Parathyroid adenoma (tissue), 2 donors: ENCODE measurements at regions not wholly inside any gene's neighbourhood (a gene's known extent, or its start where the extent isn't known, plus 50 kb on each side); places are given as distances from the start of the nearest gene placed in this dataset.

Experiments
- H2AFZ ChIP-seq: fragments of 300-600 bp; sonication (generic); one replicate; pipeline ENCODE4 v1.7.0; 2017; ENCODE audit warnings: antibody characterized with exemption, mild to moderate bottlenecking
- H3K27ac ChIP-seq: fragments of 300-600 bp; sonication (generic); one replicate; pipeline ENCODE4 v1.7.0; 2017
- H3K27me3 ChIP-seq: fragments of 300-600 bp; sonication (generic); one replicate; pipeline ENCODE4 v1.7.0; 2017; ENCODE audit warnings: low read length; ENCODE audit not compliant: control insufficient read depth, insufficient read depth
- H3K36me3 ChIP-seq: fragments of 300-600 bp; sonication (generic); one replicate; pipeline ENCODE4 v1.7.0; 2017; ENCODE audit warnings: low read length; ENCODE audit not compliant: control insufficient read depth, insufficient read depth
- H3K4me1 ChIP-seq: fragments of 300-600 bp; sonication (generic); one replicate; pipeline ENCODE4 v1.7.0; 2017; ENCODE audit warnings: control low read depth
- H3K4me2 ChIP-seq: fragments of 300-600 bp; sonication (generic); one replicate; pipeline ENCODE4 v1.7.0; 2017; ENCODE audit warnings: low read length
- H3K4me3 ChIP-seq: fragments of 300-600 bp; sonication (generic); one replicate; pipeline ENCODE4 v1.7.0; 2017; ENCODE audit warnings: low read depth, low read length
- H3K79me2 ChIP-seq: fragments of 300-600 bp; sonication (generic); one replicate; pipeline ENCODE4 v1.7.0; 2017; ENCODE audit warnings: control low read depth
- H3K9ac ChIP-seq: fragments of 300-600 bp; sonication (generic); one replicate; pipeline ENCODE4 v1.7.0; 2017; ENCODE audit warnings: mild to moderate bottlenecking
- H3K9me3 ChIP-seq: fragments of 300-600 bp; sonication (generic); one replicate; pipeline ENCODE4 v1.7.0; 2017; ENCODE audit warnings: low read length; ENCODE audit not compliant: control insufficient read depth
- TF ChIP-seq, protein P1 (sequence below): fragments of 300-600 bp; sonication (generic); IDR thresholded peaks from one replicate; pipeline ENCODE4 v1.7.0; 2017; ENCODE audit warnings: antibody characterized with exemption, mild to moderate bottlenecking
- donor health status: primary hyperparathyroidism.

DNA sequence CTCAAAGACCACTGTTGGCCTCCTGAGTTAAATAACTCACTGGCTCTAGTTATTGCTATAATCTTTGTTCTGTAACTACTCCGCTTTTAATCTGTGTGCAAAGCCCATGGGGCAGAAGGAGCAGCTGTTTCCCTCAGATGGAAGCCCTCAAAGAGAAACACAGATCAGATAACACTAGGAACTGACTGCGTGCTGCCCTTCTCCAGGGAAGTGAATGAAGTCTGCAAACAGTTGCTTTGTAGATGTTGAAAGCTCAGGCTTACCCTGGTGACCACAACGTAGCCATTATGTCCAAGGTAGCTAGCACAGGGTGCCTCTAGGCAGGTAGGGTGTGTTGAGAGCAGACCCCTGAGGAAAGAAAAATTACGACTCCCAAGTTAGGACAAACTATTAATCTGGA, 152.3 kb upstream of the STAC start:
- no peaks in the 10 kb centered on the region for H3K36me3 ChIP-seq
- no peak overlapping the region for H2AFZ ChIP-seq
- no peak overlapping the region for H3K27ac ChIP-seq
- no peak overlapping the region for H3K9ac ChIP-seq
- no peaks in the 10 kb centered on the region for H3K4me1 ChIP-seq
- TF ChIP-seq, protein P1, sequence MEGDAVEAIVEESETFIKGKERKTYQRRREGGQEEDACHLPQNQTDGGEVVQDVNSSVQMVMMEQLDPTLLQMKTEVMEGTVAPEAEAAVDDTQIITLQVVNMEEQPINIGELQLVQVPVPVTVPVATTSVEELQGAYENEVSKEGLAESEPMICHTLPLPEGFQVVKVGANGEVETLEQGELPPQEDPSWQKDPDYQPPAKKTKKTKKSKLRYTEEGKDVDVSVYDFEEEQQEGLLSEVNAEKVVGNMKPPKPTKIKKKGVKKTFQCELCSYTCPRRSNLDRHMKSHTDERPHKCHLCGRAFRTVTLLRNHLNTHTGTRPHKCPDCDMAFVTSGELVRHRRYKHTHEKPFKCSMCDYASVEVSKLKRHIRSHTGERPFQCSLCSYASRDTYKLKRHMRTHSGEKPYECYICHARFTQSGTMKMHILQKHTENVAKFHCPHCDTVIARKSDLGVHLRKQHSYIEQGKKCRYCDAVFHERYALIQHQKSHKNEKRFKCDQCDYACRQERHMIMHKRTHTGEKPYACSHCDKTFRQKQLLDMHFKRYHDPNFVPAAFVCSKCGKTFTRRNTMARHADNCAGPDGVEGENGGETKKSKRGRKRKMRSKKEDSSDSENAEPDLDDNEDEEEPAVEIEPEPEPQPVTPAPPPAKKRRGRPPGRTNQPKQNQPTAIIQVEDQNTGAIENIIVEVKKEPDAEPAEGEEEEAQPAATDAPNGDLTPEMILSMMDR, result no peak
- no peaks in the 10 kb centered on the region for H3K79me2 ChIP-seq
- H3K9me3 ChIP-seq, result no peaks in the 10 kb centered on the region
- H3K4me3 ChIP-seq, result no peak overlapping the region
- H3K27me3 ChIP-seq, result no peaks in the 10 kb centered on the region
- H3K4me2 ChIP-seq, result no peak overlapping the region

DNA sequence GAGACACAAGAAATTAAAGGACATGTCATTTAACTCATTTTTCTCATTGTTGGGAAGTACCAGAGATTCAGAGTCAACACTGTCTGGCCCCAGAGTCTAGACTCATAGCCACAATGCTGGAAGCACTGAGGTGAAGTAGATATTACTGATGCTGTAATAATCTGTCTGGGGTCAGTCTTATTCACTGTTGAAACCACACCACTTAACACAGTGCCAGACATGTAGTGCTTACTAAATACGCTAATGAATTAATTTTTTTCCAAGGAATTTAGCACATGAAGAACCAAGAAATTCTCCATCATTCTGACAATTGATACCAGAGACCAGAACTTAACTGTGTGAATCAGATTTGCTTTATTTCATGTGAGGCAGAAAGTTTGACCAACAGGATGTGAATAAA, 150.8 kb upstream of the STAC start:
- Histone ChIP-seq H3K4me2 (no peak overlapping the region), H3K4me1 (no peaks in the 10 kb centered on the region), H2AFZ (no peak overlapping the region), H3K79me2 (no peaks in the 10 kb centered on the region), H3K4me3 (no peak overlapping the region), H3K36me3 (no peaks in the 10 kb centered on the region), H3K27me3 (no peaks in the 10 kb centered on the region), H3K9me3 (no peaks in the 10 kb centered on the region), H3K9ac (no peak overlapping the region), H3K27ac (no peak overlapping the region)
- TF ChIP-seq, protein P1, result no peak

DNA sequence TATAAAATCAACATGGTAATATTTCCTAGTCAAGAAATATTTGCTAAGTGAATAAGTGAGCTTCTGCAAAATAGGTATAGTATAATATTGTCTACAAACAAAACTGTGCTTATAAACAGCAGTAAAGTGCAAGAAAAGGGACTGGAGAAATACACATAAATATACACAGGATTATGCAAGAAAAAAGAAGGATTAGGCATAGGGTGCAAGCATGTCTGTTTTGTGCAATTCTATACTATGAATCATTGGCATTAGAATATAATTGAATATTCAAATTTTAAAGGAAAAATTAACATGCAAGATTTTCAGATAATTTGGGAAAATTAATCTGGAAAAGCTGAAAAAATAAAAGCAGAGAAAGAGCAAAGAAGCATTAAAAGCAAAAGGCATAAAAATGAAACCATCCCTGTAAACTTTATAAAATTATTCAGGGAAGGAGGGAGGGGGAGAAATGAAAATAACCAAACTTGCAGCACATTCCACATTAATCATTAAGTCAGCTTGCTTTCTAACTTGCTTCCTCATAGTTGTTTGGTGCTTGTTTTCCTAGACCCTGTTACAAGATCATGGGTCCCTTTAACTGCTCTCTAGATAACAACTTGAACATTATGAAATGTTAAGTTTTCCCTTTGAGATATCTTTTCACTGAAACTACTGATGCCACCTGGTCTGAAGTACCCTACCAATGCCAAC, 147.4 kb upstream of the STAC start:
- Histone ChIP-seq H3K27me3 (no peaks in the 10 kb centered on the region), H3K4me2 (no peak overlapping the region), H3K27ac (no peak overlapping the region), H2AFZ (no peak overlapping the region), H3K4me1 (no peaks in the 10 kb centered on the region), H3K79me2 (no peaks in the 10 kb centered on the region), H3K36me3 (no peaks in the 10 kb centered on the region), H3K9ac (no peak overlapping the region), H3K4me3 (no peak overlapping the region), H3K9me3 (no peaks in the 10 kb centered on the region)
- TF ChIP-seq, protein P1, result no peak

DNA sequence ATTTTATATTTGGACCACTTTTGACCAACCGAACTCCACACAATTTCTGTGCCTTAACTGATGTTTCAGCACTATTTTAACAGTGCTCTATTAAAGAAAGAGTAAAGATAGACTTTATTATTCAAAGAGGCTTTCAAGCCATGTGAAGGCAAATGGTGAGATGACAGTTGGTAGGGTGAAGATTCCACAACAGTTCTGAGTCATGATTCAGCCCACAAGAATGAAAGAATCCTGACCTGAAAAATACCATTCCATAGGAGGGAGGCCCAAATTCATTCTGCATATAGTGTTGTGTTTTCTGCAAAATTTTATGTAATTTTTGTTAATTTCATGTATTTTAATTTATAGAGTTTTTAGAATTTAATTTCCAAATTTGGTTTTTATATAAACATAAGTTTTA, 135.6 kb upstream of the STAC start:
- no peaks in the 10 kb centered on the region for H3K79me2 ChIP-seq
- TF ChIP-seq, protein P1, result no peak
- no peaks in the 10 kb centered on the region for H3K36me3 ChIP-seq
- H2AFZ ChIP-seq, result no peak overlapping the region
- H3K27ac ChIP-seq, result no peak overlapping the region
- no peak overlapping the region for H3K9ac ChIP-seq
- H3K4me2 ChIP-seq, result no peak overlapping the region
- no peaks in the 10 kb centered on the region for H3K27me3 ChIP-seq
- no peaks in the 10 kb centered on the region for H3K4me1 ChIP-seq
- H3K9me3 ChIP-seq, result no peaks in the 10 kb centered on the region
- no peak overlapping the region for H3K4me3 ChIP-seq

DNA sequence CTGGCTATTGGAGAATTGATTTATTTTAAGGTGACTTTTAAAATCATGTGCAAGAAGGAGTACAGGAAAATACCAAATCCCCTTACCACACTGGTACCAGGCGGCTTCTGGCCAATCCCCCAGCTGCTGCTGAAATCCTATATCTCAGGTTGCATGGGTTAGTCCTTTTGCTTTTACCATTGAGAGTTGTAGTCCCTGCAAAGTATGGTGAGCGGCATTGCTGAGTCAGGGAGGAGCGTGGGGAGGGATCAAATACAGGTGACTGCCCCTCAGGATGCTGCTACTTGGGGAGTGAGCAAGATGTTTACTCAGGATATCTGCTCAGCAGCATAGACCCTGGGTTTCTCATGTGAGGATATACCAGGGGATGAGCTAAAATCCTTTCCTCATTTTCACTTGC, 131.9 kb upstream of the STAC start:
- Histone ChIP-seq H3K4me2 (no peak overlapping the region), H3K4me1 (no peaks in the 10 kb centered on the region), H3K36me3 (peaks cover 3% of the 10 kb centered on the region), H3K4me3 (no peak overlapping the region), H2AFZ (no peak overlapping the region), H3K27ac (no peak overlapping the region), H3K9ac (no peak overlapping the region), H3K79me2 (no peaks in the 10 kb centered on the region), H3K27me3 (no peaks in the 10 kb centered on the region), H3K9me3 (no peaks in the 10 kb centered on the region)
- TF ChIP-seq, protein P1, result no peak
